RWPE1 (cell line): ENCODE measurements at regions not wholly inside any gene's neighbourhood (a gene's known extent, or its start where the extent isn't known, plus 50 kb on each side); places are given as distances from the start of the nearest gene placed in this dataset.

Experiments
- CTCF ChIA-PET: fragments of 350-600 bp; sonication (Branson Sonifier 250); formaldehyde crosslinking; extraction: SDS; loops from one replicate; lab custom pipeline; 2021; lab: Yijun Ruan, JAX
- POLR2A ChIA-PET: fragments of 400-600 bp; formaldehyde crosslinking; extraction: SDS; loops from one replicate; lab custom pipeline; 2020; ENCODE audit warnings: antibody characterized with exemption; ENCODE audit not compliant: low non-redundant PET; lab: Yijun Ruan, JAX
- DNase-seq: peaks from one replicate; pipeline ENCODE4 v3.0.0; 2012; ENCODE audit warnings: low spot score
- H3K27ac ChIP-seq: fragments of 450-650 bp; 2 replicates; pipeline ENCODE4 v1.5.1; 2017
- CTCF ChIP-seq: fragments of 450-650 bp; conservative IDR thresholded peaks from 2 replicates; pipeline ENCODE4 v1.5.1; 2017; ENCODE audit warnings: low read depth, mild to moderate bottlenecking

GRCh38 chr18:28581521-28582071 is 404.7 kb upstream of the CDH2 start:
- ChIA-PET POLR2A (no interaction called here), CTCF (no interaction called here)
- no peak overlapping the region for H3K27ac ChIP-seq
- TF ChIP-seq CTCF = no peak
- DNase-seq = no peak

- TF ChIP-seq CTCF = no peak
- no peak overlapping the region for H3K27ac ChIP-seq
- ChIA-PET POLR2A (no interaction called here), CTCF (no interaction called here)
- no peak for DNase-seq
Measured at GRCh38 chr18:28576941-28577340, 400.0 kb upstream of the CDH2 start.

- DNase-seq = no peak
- POLR2A ChIA-PET = no interaction called here
- TF ChIP-seq CTCF = no peak
- CTCF ChIA-PET = interaction anchor here (0.6 kb wide), 1 partner anchor 338 kb away, joined by 3 read pairs; no protein-coding TSS in a partner anchor
- no peak overlapping the region for H3K27ac ChIP-seq
Measured at GRCh38 chr18:28575123-28575522, 398.2 kb upstream of the CDH2 start.

GRCh38 chr18:28574175-28574574 is 397.2 kb upstream of the CDH2 start:
- no peak for DNase-seq
- POLR2A ChIA-PET = no interaction called here
- CTCF ChIA-PET = no interaction called here
- no peak overlapping the region for H3K27ac ChIP-seq
- TF ChIP-seq CTCF = no peak

GRCh38 chr18:28571929-28572328 is 395.0 kb upstream of the CDH2 start:
- TF ChIP-seq CTCF = no peak
- H3K27ac ChIP-seq = no peak overlapping the region
- CTCF ChIA-PET = no interaction called here
- POLR2A ChIA-PET = no interaction called here
- DNase-seq = no peak

- TF ChIP-seq CTCF = no peak
- ChIA-PET POLR2A (no interaction called here), CTCF (no interaction called here)
- no peak for DNase-seq
- no peak overlapping the region for H3K27ac ChIP-seq
Measured at GRCh38 chr18:28560331-28560730, 383.4 kb upstream of the CDH2 start.

GRCh38 chr18:28559511-28559910 is 382.6 kb upstream of the CDH2 start:
- no peak overlapping the region for H3K27ac ChIP-seq
- POLR2A ChIA-PET = no interaction called here
- CTCF ChIA-PET = no interaction called here
- no peak for DNase-seq
- no peak for TF ChIP-seq CTCF
